ENCODE measurements at regions not wholly inside any gene's neighbourhood (a gene's known extent, or its start where the extent isn't known, plus 50 kb on each side); places are given as distances from the start of the nearest gene placed in this dataset.

- TF ChIP-seq RAD21 (IDR thresholded peaks at IDR 0.05) (no peak), CTCF (IDR thresholded peaks at IDR 0.05; ENCODE audit: low read depth, low read length, missing input control) (no peak), SP1 (IDR thresholded peaks at IDR 0.05) (no peak), GABPA (IDR thresholded peaks at IDR 0.05 in 1 of 2, conservative IDR thresholded peaks at IDR 0.05 in 1 of 2) (no peak), EGR1 (IDR thresholded peaks at IDR 0.05; ENCODE audit: low read depth in 2 of 2) (no peak), TAF1 (conservative IDR thresholded peaks at IDR 0.05) (no peak), HNF4A (conservative IDR thresholded peaks at IDR 0.05) (no peak), REST (IDR thresholded peaks at IDR 0.05) (no peak), YY1 (IDR thresholded peaks at IDR 0.05) (no peak), JUND (IDR thresholded peaks at IDR 0.05) (no peak), ATF3 (IDR thresholded peaks at IDR 0.05) (no peak), MAX (IDR thresholded peaks at IDR 0.05) (no peak), ZBTB33 (IDR thresholded peaks at IDR 0.05) (no peak), HNF4G (IDR thresholded peaks at IDR 0.05) (no peak)
These were observed 152.0 kb upstream of the REG3G start for GRCh38 chr2:78873526-78873925.
